Right lobe of liver (tissue), 4 donors: ENCODE measurements at regions not wholly inside any gene's neighbourhood (a gene's known extent, or its start where the extent isn't known, plus 50 kb on each side); places are given as distances from the start of the nearest gene placed in this dataset.

Source experiments
- CTCF ChIP-seq, 4 donors: fragments of 200-600 bp in 3 of 4; fragments of 450-650 bp in 1 of 4; IDR thresholded peaks; one replicate each; pipeline versions ENCODE4 v1.5.1 to v1.8.0; 2016 to 2022; ENCODE audit warnings: antibody characterized with exemption in 4 of 4, mild to moderate bottlenecking in 2 of 4
- POLR2A ChIP-seq: fragments of 450-650 bp; IDR thresholded peaks from one replicate; pipeline ENCODE4 v1.6.1; 2017; ENCODE audit warnings: antibody characterized with exemption, mild to moderate bottlenecking
- donor health status: DM: no; HTN: no; CAD: no.
- donor health status: DM: no; HTN: no; CAD: no.
- donor health status: DM: no; HTN: yes; CAD: no.

- TF ChIP-seq CTCF (IDR thresholded peaks at IDR 0.05): no peak
- no peak for TF ChIP-seq POLR2A
These were observed 100.0 kb upstream of the DBX1 start for GRCh38 chr11:20260307-20260706.
